Activated CD8-positive, alpha-beta T cell treated with anti-CD3 and anti-CD28 coated beads for 36 hours (primary cell): ENCODE measurements at regions not wholly inside any gene's neighbourhood (a gene's known extent, or its start where the extent isn't known, plus 50 kb on each side); places are given as distances from the start of the nearest gene placed in this dataset.

Experiments used
- ATAC-seq: fragments of 200-7000 bp; cut with Tn5 transposase; one replicate; pipeline ENCODE4 v1.10.0; 2021; ENCODE audit warnings: mild to moderate bottlenecking, moderate library complexity
- CTCF ChIA-PET: fragments of 350-600 bp; sonication (Branson Sonifier 250); formaldehyde crosslinking; loops from one replicate; lab custom pipeline; 2021; ENCODE audit warnings: antibody characterized with exemption; lab: Charles Lee
- POLR2A ChIA-PET: fragments of 350-600 bp; sonication (Branson Sonifier 250); formaldehyde crosslinking; loops from one replicate; lab custom pipeline; 2021; ENCODE audit warnings: antibody characterized with exemption; lab: Charles Lee
- DNase-seq: peaks from one replicate; pipeline ENCODE4 v3.0.0-alpha.2; 2020
- H3K27ac Mint-ChIP-seq: one replicate; pipeline ENCODE4 v1.8.0; 2021; ENCODE audit warnings: mild to moderate bottlenecking, mixed read lengths
- H3K27me3 Mint-ChIP-seq: one replicate; pipeline ENCODE4 v1.8.0; 2021; ENCODE audit warnings: mixed read lengths
- H3K36me3 Mint-ChIP-seq: one replicate; pipeline ENCODE4 v1.8.0; 2021; ENCODE audit warnings: low read depth, mixed read lengths
- H3K4me1 Mint-ChIP-seq: one replicate; pipeline ENCODE4 v1.8.0; 2021; ENCODE audit warnings: low read depth, mixed read lengths
- H3K4me3 Mint-ChIP-seq: one replicate; pipeline ENCODE4 v1.8.0; 2021; ENCODE audit warnings: mild to moderate bottlenecking, moderate library complexity, mixed read lengths
- H3K9me3 Mint-ChIP-seq: one replicate; pipeline ENCODE4 v1.8.0; 2021; ENCODE audit warnings: mixed read lengths
- CTCF ChIP-seq: fragments of 200-600 bp; IDR thresholded peaks from one replicate; pipeline ENCODE4 v1.8.0; 2022; ENCODE audit warnings: antibody characterized with exemption, mild to moderate bottlenecking
- intact Hi-C: fragments of 100-400 bp; cut with micrococcal nuclease; formaldehyde crosslinking; loops from one replicate; pipeline ENCODE4 v1.10.0; 2022

- ChIA-PET CTCF (no interaction called here), POLR2A (no interaction called here)
- peaks cover 12% of the 10 kb centered on the region for H3K9me3 Mint-ChIP-seq
- DNase-seq (no peak), ATAC-seq (no peak)
- no peaks in the 10 kb centered on the region for H3K4me1 Mint-ChIP-seq
- H3K4me3 Mint-ChIP-seq, result no peak overlapping the region
- no peaks in the 10 kb centered on the region for H3K27me3 Mint-ChIP-seq
- intact Hi-C loops, result no loop called here
- no peaks in the 10 kb centered on the region for H3K36me3 Mint-ChIP-seq
- no peak overlapping the region for H3K27ac Mint-ChIP-seq
- TF ChIP-seq CTCF, result no peak
Measured at GRCh38 chr13:82129281-82129680, 1753.0 kb downstream of the SLITRK1 start.

- no peaks in the 10 kb centered on the region for H3K36me3 Mint-ChIP-seq
- ChIA-PET CTCF (no interaction called here), POLR2A (no interaction called here)
- no peak overlapping the region for H3K27ac Mint-ChIP-seq
- H3K9me3 Mint-ChIP-seq, result peaks cover 16% of the 10 kb centered on the region
- DNase-seq (no peak), ATAC-seq (no peak)
- H3K27me3 Mint-ChIP-seq, result no peaks in the 10 kb centered on the region
- no peak overlapping the region for H3K4me3 Mint-ChIP-seq
- intact Hi-C loops, result no loop called here
- no peaks in the 10 kb centered on the region for H3K4me1 Mint-ChIP-seq
- TF ChIP-seq CTCF, result no peak
Measured at GRCh38 chr13:82118589-82118988, 1763.7 kb downstream of the SLITRK1 start.

DNA sequence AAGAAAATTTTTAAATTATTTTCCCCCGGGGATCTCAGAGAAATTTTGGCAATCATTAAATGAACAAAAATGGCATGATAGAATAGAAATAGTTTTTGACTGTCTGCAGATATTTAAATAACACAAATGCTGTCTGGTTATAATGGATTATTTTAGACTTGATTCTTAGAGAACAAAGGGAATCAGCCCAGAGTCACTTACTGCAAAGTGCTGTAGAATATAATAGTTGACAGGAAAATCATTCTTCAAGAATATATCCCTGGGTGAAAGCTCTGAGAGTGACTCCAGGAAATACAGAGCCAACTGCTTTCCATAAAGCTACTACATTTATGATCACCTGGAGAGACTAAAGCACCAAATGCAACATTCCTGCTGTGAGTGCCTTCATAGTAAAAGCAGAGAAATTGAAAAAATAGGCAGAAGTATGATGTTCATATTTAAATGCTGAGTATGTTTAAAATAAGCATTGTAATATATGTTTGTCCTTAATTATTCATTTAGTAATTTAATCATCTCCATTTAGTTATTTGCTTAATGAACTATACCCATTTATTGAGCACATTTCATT is 1765.8 kb downstream of the SLITRK1 start:
- Mint-ChIP-seq H3K36me3 (no peaks in the 10 kb centered on the region), H3K4me1 (no peaks in the 10 kb centered on the region), H3K9me3 (peaks cover 11% of the 10 kb centered on the region), H3K4me3 (no peak overlapping the region), H3K27ac (no peak overlapping the region), H3K27me3 (no peaks in the 10 kb centered on the region)
- POLR2A ChIA-PET, result no interaction called here
- CTCF ChIA-PET, result no interaction called here
- DNase-seq (no peak), ATAC-seq (no peak)
- no peak for TF ChIP-seq CTCF
- intact Hi-C loops, result no loop called here

DNA sequence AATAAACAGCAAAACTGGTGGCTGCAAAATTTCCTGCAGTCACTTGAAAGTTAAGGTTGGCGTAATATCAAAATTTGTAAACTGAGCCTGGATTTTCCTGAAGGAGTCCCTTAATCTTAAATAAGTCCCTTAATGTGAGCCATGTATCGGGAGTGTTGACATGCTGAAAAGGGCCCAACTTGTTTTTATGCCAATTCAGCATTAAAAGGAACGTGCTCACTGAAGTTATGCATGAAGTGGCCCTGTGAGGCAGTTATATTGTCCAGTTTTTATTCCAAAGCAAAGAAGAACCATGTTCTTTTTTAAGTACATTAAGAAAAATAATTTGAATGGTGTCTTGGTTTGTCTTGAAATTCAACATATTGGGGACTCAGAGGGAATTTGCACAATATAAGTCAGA is 1766.9 kb downstream of the SLITRK1 start:
- TF ChIP-seq CTCF, result no peak
- Mint-ChIP-seq H3K9me3 (peaks cover 15% of the 10 kb centered on the region), H3K4me3 (no peak overlapping the region), H3K27ac (no peak overlapping the region), H3K27me3 (no peaks in the 10 kb centered on the region), H3K4me1 (no peaks in the 10 kb centered on the region), H3K36me3 (no peaks in the 10 kb centered on the region)
- ChIA-PET CTCF (no interaction called here), POLR2A (no interaction called here)
- no peak for DNase-seq
- intact Hi-C loops, result no loop called here
- ATAC-seq, result no peak

- H3K36me3 Mint-ChIP-seq, result no peaks in the 10 kb centered on the region
- CTCF ChIA-PET, result interaction anchor here (0.6 kb wide), 1 partner anchor 235 kb away, joined by 3 read pairs; no protein-coding TSS in a partner anchor
- POLR2A ChIA-PET, result no interaction called here
- TF ChIP-seq CTCF, result no peak
- ATAC-seq, result no peak
- no peaks in the 10 kb centered on the region for H3K4me1 Mint-ChIP-seq
- H3K4me3 Mint-ChIP-seq, result no peak overlapping the region
- DNase-seq, result no peak
- intact Hi-C loops, result no loop called here
- peaks cover 8% of the 10 kb centered on the region for H3K9me3 Mint-ChIP-seq
- H3K27ac Mint-ChIP-seq, result no peak overlapping the region
- no peaks in the 10 kb centered on the region for H3K27me3 Mint-ChIP-seq
Measured at GRCh38 chr13:82096256-82096655, 1755.3 kb upstream of the SPRY2 start.
